Calu3 (cell line): ENCODE measurements at regions not wholly inside any gene's neighbourhood (a gene's known extent, or its start where the extent isn't known, plus 50 kb on each side); places are given as distances from the start of the nearest gene placed in this dataset.

Source experiments
- BruUV-seq: library from RNA; stranded (reverse); fragments of 400-500 nt; replicated peaks from 2 replicates; lab custom pipeline; 2021; lab: Mats Ljungman, UMichigan
- CTCF ChIA-PET: fragments of 300-600 bp; sonication (Branson Sonifier 250); formaldehyde crosslinking; loops from one replicate; lab custom pipeline; 2022; ENCODE audit warnings: antibody characterized with exemption; lab: Charles Lee
- DNase-seq: peaks from one replicate; pipeline ENCODE4 v3.0.0; 2022
- H3K27ac Mint-ChIP-seq: one replicate; pipeline ENCODE4 v1.8.0; 2022; ENCODE audit warnings: mixed read lengths; ENCODE audit not compliant: unreplicated experiment
- H3K27me3 Mint-ChIP-seq: one replicate; pipeline ENCODE4 v1.8.0; 2022; ENCODE audit warnings: mixed read lengths; ENCODE audit not compliant: unreplicated experiment
- H3K36me3 Mint-ChIP-seq: one replicate; pipeline ENCODE4 v1.8.0; 2022; ENCODE audit warnings: mild to moderate bottlenecking, moderate library complexity, mixed read lengths; ENCODE audit not compliant: insufficient read depth, unreplicated experiment
- H3K4me1 Mint-ChIP-seq: one replicate; pipeline ENCODE4 v1.8.0; 2022; ENCODE audit warnings: mild to moderate bottlenecking, low read depth, mixed read lengths; ENCODE audit not compliant: unreplicated experiment
- H3K4me3 Mint-ChIP-seq: one replicate; pipeline ENCODE4 v1.8.0; 2022; ENCODE audit warnings: mild to moderate bottlenecking, low read depth, moderate library complexity, mixed read lengths; ENCODE audit not compliant: unreplicated experiment
- H3K9me3 Mint-ChIP-seq: one replicate; pipeline ENCODE4 v1.8.0; 2022; ENCODE audit warnings: low read depth, mixed read lengths; ENCODE audit not compliant: unreplicated experiment
- CTCF ChIP-seq: fragments of 200-600 bp; IDR thresholded peaks from one replicate; pipeline ENCODE4 v1.8.0; 2022; ENCODE audit warnings: antibody characterized with exemption; ENCODE audit not compliant: unreplicated experiment
- intact Hi-C: fragments of 100-400 bp; cut with micrococcal nuclease; formaldehyde crosslinking; loops from one replicate; pipeline ENCODE4 v1.10.0; 2022; ENCODE audit not compliant: unreplicated experiment

- no peaks in the 10 kb centered on the region for H3K27me3 Mint-ChIP-seq
- H3K4me1 Mint-ChIP-seq: no peaks in the 10 kb centered on the region
- no peak overlapping the region for H3K4me3 Mint-ChIP-seq
- H3K9me3 Mint-ChIP-seq: peaks cover 12% of the 10 kb centered on the region
- DNase-seq: no peak
- no peak overlapping the region for H3K27ac Mint-ChIP-seq
- H3K36me3 Mint-ChIP-seq: no peaks in the 10 kb centered on the region
- BruUV-seq: no TSS peak
- intact Hi-C loops: no loop called here
- CTCF ChIA-PET: no interaction called here
- no peak for TF ChIP-seq CTCF
Observed at GRCh38 chr16:64445649-64446048, 676.2 kb downstream of the CDH11 start.

GRCh38 chr16:64445245-64445644 is 676.6 kb downstream of the CDH11 start:
- no peak for DNase-seq
- intact Hi-C loops: no loop called here
- CTCF ChIA-PET: no interaction called here
- H3K27ac Mint-ChIP-seq: no peak overlapping the region
- H3K36me3 Mint-ChIP-seq: no peaks in the 10 kb centered on the region
- no peaks in the 10 kb centered on the region for H3K4me1 Mint-ChIP-seq
- H3K9me3 Mint-ChIP-seq: peaks cover 12% of the 10 kb centered on the region
- TF ChIP-seq CTCF: no peak
- no TSS peak for BruUV-seq
- H3K27me3 Mint-ChIP-seq: no peaks in the 10 kb centered on the region
- H3K4me3 Mint-ChIP-seq: no peak overlapping the region

- intact Hi-C loops: no loop called here
- no peaks in the 10 kb centered on the region for H3K4me1 Mint-ChIP-seq
- peaks cover 10% of the 10 kb centered on the region for H3K9me3 Mint-ChIP-seq
- no TSS peak for BruUV-seq
- no peaks in the 10 kb centered on the region for H3K27me3 Mint-ChIP-seq
- no peaks in the 10 kb centered on the region for H3K36me3 Mint-ChIP-seq
- no peak overlapping the region for H3K4me3 Mint-ChIP-seq
- no peak for TF ChIP-seq CTCF
- H3K27ac Mint-ChIP-seq: no peak overlapping the region
- CTCF ChIA-PET: no interaction called here
- DNase-seq: no peak
Observed at GRCh38 chr16:64440421-64440831, 681.4 kb downstream of the CDH11 start.

- Mint-ChIP-seq H3K4me1 (no peaks in the 10 kb centered on the region), H3K27ac (no peak overlapping the region), H3K27me3 (no peaks in the 10 kb centered on the region), H3K36me3 (no peaks in the 10 kb centered on the region), H3K4me3 (no peak overlapping the region), H3K9me3 (peaks cover 10% of the 10 kb centered on the region)
- TF ChIP-seq CTCF: no peak
- BruUV-seq: no TSS peak
- CTCF ChIA-PET: no interaction called here
- intact Hi-C loops: no loop called here
- DNase-seq: no peak
Observed at GRCh38 chr16:64440005-64440404, 681.9 kb downstream of the CDH11 start.
